IMR-90 (cell line): ENCODE measurements at regions not wholly inside any gene's neighbourhood (a gene's known extent, or its start where the extent isn't known, plus 50 kb on each side); places are given as distances from the start of the nearest gene placed in this dataset.

ENCODE experiments used
- ATAC-seq: fragments of 200-7000 bp; cut with Tn5 transposase; 2 replicates; pipeline ENCODE4 v1.9.1; 2020; ENCODE audit warnings: low read depth, mild to moderate bottlenecking, moderate library complexity
- BruUV-seq: library from RNA; stranded (reverse); fragments of 400-500 nt; replicated peaks from 2 replicates; lab custom pipeline; 2021; lab: Mats Ljungman, UMichigan
- CTCF ChIA-PET: fragments of 300-600 bp; formaldehyde crosslinking; extraction: SDS; loops from one replicate; lab custom pipeline; 2021; ENCODE audit warnings: antibody characterized with exemption; lab: Yijun Ruan, JAX
- POLR2A ChIA-PET: fragments of 300-600 bp; sonication (Branson Sonifier 250); formaldehyde crosslinking; loops from one replicate; lab custom pipeline; 2022; ENCODE audit warnings: antibody characterized with exemption; ENCODE audit not compliant: unreplicated experiment; lab: Charles Lee
- DNase-seq: peaks from one replicate; pipeline ENCODE4 v3.0.0; 2013
- H2AFZ ChIP-seq: replicated peaks from 2 replicates; pipeline ENCODE3; 2013; ENCODE audit warnings: low read length, mild to moderate bottlenecking; ENCODE audit not compliant: poor library complexity
- H2AK5ac ChIP-seq: 2 replicates; pipeline ENCODE4 v1.6.1; 2013; ENCODE audit warnings: low read depth, low read length, inconsistent platforms
- H2AK9ac ChIP-seq: replicated peaks from 2 replicates; pipeline ENCODE3; 2013; ENCODE audit warnings: mild to moderate bottlenecking, low read depth, low read length, moderate library complexity; ENCODE audit not compliant: poor library complexity
- H2BK120ac ChIP-seq: 2 replicates; pipeline ENCODE4 v1.6.1; 2013; ENCODE audit warnings: low read depth, low read length, inconsistent platforms
- H2BK15ac ChIP-seq: 3 replicates; pipeline ENCODE4 v1.6.1; 2013; ENCODE audit warnings: low read depth, low read length, inconsistent platforms
- H2BK20ac ChIP-seq: 2 replicates; pipeline ENCODE4 v1.6.1; 2013; ENCODE audit warnings: low read depth, mild to moderate bottlenecking, inconsistent platforms, low read length, moderate library complexity
- H2BK5ac ChIP-seq: 2 replicates; pipeline ENCODE4 v1.6.1; 2013; ENCODE audit warnings: mild to moderate bottlenecking, low read depth, low read length, inconsistent platforms; ENCODE audit not compliant: poor library complexity, severe bottlenecking
- H3K14ac ChIP-seq: replicated peaks from 2 replicates; pipeline ENCODE4 v1.6.1; 2013; ENCODE audit warnings: low read depth, low read length, inconsistent platforms
- H3K18ac ChIP-seq: 2 replicates; pipeline ENCODE4 v1.6.1; 2013; ENCODE audit warnings: low read depth, low read length, control low read depth
- H3K23ac ChIP-seq: 2 replicates; pipeline ENCODE4 v1.6.1; 2013; ENCODE audit warnings: low read depth, low read length, inconsistent platforms
- H3K27ac ChIP-seq: 2 replicates; pipeline ENCODE4 v1.5.1; 2013; ENCODE audit warnings: mild to moderate bottlenecking, control low read depth, low read length; ENCODE audit not compliant: insufficient read depth
- H3K27me3 ChIP-seq: 2 replicates; pipeline ENCODE4 v1.6.1; 2013; ENCODE audit warnings: low read length; ENCODE audit not compliant: control insufficient read depth, insufficient read depth
- H3K36me3 ChIP-seq: 2 replicates; pipeline ENCODE4 v1.6.1; 2013; ENCODE audit warnings: low read length, mixed read lengths; ENCODE audit not compliant: control insufficient read depth, insufficient read depth
- H3K4ac ChIP-seq: 2 replicates; pipeline ENCODE4 v1.6.1; 2013; ENCODE audit warnings: low read depth, low read length, inconsistent platforms
- H3K4me1 ChIP-seq: 2 replicates; pipeline ENCODE4 v1.6.1; 2013; ENCODE audit warnings: low read length, mixed read lengths; ENCODE audit not compliant: control insufficient read depth, insufficient read depth
- H3K4me2 ChIP-seq: 2 replicates; pipeline ENCODE4 v1.6.1; 2013; ENCODE audit warnings: low read depth, mild to moderate bottlenecking, control low read depth, low read length, moderate library complexity
- H3K4me3 ChIP-seq: 2 replicates; pipeline ENCODE4 v1.5.1; 2013; ENCODE audit warnings: low read depth, mild to moderate bottlenecking, control low read depth, low read length, moderate library complexity; ENCODE audit not compliant: insufficient read depth
- H3K56ac ChIP-seq: 2 replicates; pipeline ENCODE4 v1.6.1; 2013; ENCODE audit warnings: low read length, inconsistent platforms; ENCODE audit not compliant: insufficient read depth; ENCODE audit errors: extremely low read depth
- H3K79me1 ChIP-seq, 2 experiments: 2 replicates each; pipeline ENCODE4 v1.6.1; 2013; ENCODE audit warnings: low read length in 2 of 2, inconsistent platforms in 1 of 2, low read depth in 1 of 2
- H3K9ac ChIP-seq: 2 replicates; pipeline ENCODE4 v1.6.1; 2013; ENCODE audit warnings: low read depth, low read length, control low read depth
- H3K9me1 ChIP-seq: 2 replicates; pipeline ENCODE4 v1.6.1; 2013; ENCODE audit warnings: low read length, inconsistent platforms; ENCODE audit not compliant: insufficient read depth
- H3K9me3 ChIP-seq: 2 replicates; pipeline ENCODE4 v1.6.1; 2013; ENCODE audit warnings: low read length; ENCODE audit not compliant: control insufficient read depth, insufficient read depth
- H4K20me1 ChIP-seq: 2 replicates; pipeline ENCODE4 v1.6.1; 2013; ENCODE audit warnings: low read length, inconsistent platforms; ENCODE audit not compliant: insufficient read depth
- H4K5ac ChIP-seq: 2 replicates; pipeline ENCODE4 v1.6.1; 2013; ENCODE audit warnings: mild to moderate bottlenecking, low read depth, low read length, control low read depth
- H4K8ac ChIP-seq, 2 experiments: 2 replicates each; pipeline ENCODE4 v1.6.1; 2013; ENCODE audit warnings: low read depth in 2 of 2, low read length in 2 of 2, control low read depth in 1 of 2, inconsistent platforms in 1 of 2
- H4K91ac ChIP-seq: 2 replicates; pipeline ENCODE4 v1.6.1; 2013; ENCODE audit warnings: low read depth, low read length, inconsistent platforms; ENCODE audit not compliant: insufficient read depth
- ELK1 ChIP-seq: fragments of 150-350 bp; IDR thresholded peaks from 2 replicates; pipeline ENCODE4 v1.6.1; 2016; ENCODE audit warnings: low read depth, mild to moderate bottlenecking, low read length, moderate library complexity, borderline replicate concordance
- FOS ChIP-seq: fragments of 150-350 bp; IDR thresholded peaks from 2 replicates; pipeline ENCODE4 v1.6.1; 2016; ENCODE audit warnings: low read depth, low read length
- RFX5 ChIP-seq: IDR thresholded peaks from 2 replicates; pipeline ENCODE4 v1.8.0; 2012; ENCODE audit warnings: low read depth, mild to moderate bottlenecking, low read length, moderate library complexity
- dilution Hi-C: fragments of 300-500 bp; cut with HindIII; formaldehyde crosslinking; loops from one replicate; pipeline ENCODE4 v1.14.3; 2018; ENCODE audit warnings: low sequenced_read_pairs; ENCODE audit not compliant: unreplicated experiment
- in situ Hi-C: fragments of 300-500 bp; cut with MboI; formaldehyde crosslinking; loops from 3 replicates; pipeline ENCODE4 v1.14.3; 2019; ENCODE audit warnings: low sequenced_read_pairs, inconsistent platforms, mixed read lengths
- intact Hi-C: fragments of 100-400 bp; cut with micrococcal nuclease; formaldehyde crosslinking; loops from 2 replicates; pipeline ENCODE4 v1.10.0; 2022

GRCh38 chr4:15262396-15262795, 165.4 kb upstream of the C1QTNF7 start:
- intact Hi-C loops = no loop called here
- POLR2A ChIA-PET = no interaction called here
- no peak for ATAC-seq

More at GRCh38 chr4:15262396-15262795, 165.4 kb upstream of the C1QTNF7 start:
- Histone ChIP-seq H3K9ac (no peak overlapping the region), H2BK5ac (no peak overlapping the region), H4K8ac (no peak overlapping the region), H2AK9ac (no peak overlapping the region), H3K23ac (no peak overlapping the region), H3K27me3 (no peaks in the 10 kb centered on the region), H4K20me1 (no peaks in the 10 kb centered on the region), H3K36me3 (no peaks in the 10 kb centered on the region), H3K18ac (no peak overlapping the region), H3K9me3 (0 out of 2 replicates have a peak, but pooled peaks cover 2% of the 10 kb centered on the region), H2BK20ac (no peak overlapping the region), H3K4me3 (no peak overlapping the region), H2AK5ac (no peak overlapping the region), H3K4me2 (no peak overlapping the region), H4K5ac (no peak overlapping the region), H4K91ac (no peak overlapping the region), H3K27ac (no peak overlapping the region), H2AFZ (no peak overlapping the region), H3K79me1 (no peaks in the 10 kb centered on the region), H3K14ac (no peak overlapping the region), H3K4me1 (no peaks in the 10 kb centered on the region), H3K56ac (no peak overlapping the region), H3K4ac (no peak overlapping the region), H3K9me1 (no peaks in the 10 kb centered on the region), H2BK120ac (no peak overlapping the region), H2BK15ac (no peak overlapping the region)
- in situ Hi-C loops = no loop called here
- dilution Hi-C loops = no loop called here
- BruUV-seq = no TSS peak
- no peak for DNase-seq
- CTCF ChIA-PET = interaction anchor here (1.0 kb wide), 1 partner anchor 11 kb away, joined by 4 read pairs; no protein-coding TSS in a partner anchor
- TF ChIP-seq FOS = no peak
- TF ChIP-seq RFX5 = no peak
- TF ChIP-seq ELK1 = no peak
